ENCODE measurements at regions not wholly inside any gene's neighbourhood (a gene's known extent, or its start where the extent isn't known, plus 50 kb on each side); places are given as distances from the start of the nearest gene placed in this dataset.

- H3K14ac ChIP-seq (ENCODE audit: low read length) = no peak overlapping the region
Measured at GRCh38 chr6:126660376-126660775, 320.5 kb downstream of the CENPW start.

GRCh38 chr6:126661646-126662045 is 321.7 kb downstream of the CENPW start:
- Histone ChIP-seq H4K8ac (ENCODE audit: low read depth, low read length) (no peak overlapping the region), H3K4me2 (ENCODE audit: low read length) (no peak overlapping the region), H3K9ac (ENCODE audit: low read length) (no peak overlapping the region), H3K36me3 (ENCODE audit: control insufficient read depth in 1 of 2, insufficient read depth in 2 of 2, low read length in 2 of 2) (no peaks in the 10 kb centered on the region), H2AFZ (ENCODE audit: insufficient read depth, low read length, poor library complexity) (no peak overlapping the region), H3K23ac (ENCODE audit: low read length) (no peak overlapping the region), H2BK12ac (ENCODE audit: low read length) (no peak overlapping the region), H3K4ac (ENCODE audit: low read depth, low read length) (no peak overlapping the region), H2BK5ac (ENCODE audit: low read depth, low read length, poor library complexity) (no peak overlapping the region), H3K9me3 (ENCODE audit: insufficient read depth, low read depth, low read length) (no peaks in the 10 kb centered on the region), H3K79me2 (ENCODE audit: control insufficient read depth, insufficient read depth, low read length, poor library complexity) (no peaks in the 10 kb centered on the region), H4K12ac (ENCODE audit: low read depth, low read length) (no peak overlapping the region), H3K27ac (ENCODE audit: low read depth, low read length) (no peak overlapping the region), H3K4me3 (ENCODE audit: low read depth, low read length) (no peak overlapping the region), H4K91ac (ENCODE audit: low read depth, low read length) (no peak overlapping the region), H3K27me3 (ENCODE audit: insufficient read depth, low read length) (no peaks in the 10 kb centered on the region), H3K14ac (ENCODE audit: low read length) (no peak overlapping the region), H2AK5ac (ENCODE audit: low read length) (no peak overlapping the region), H2BK120ac (ENCODE audit: insufficient read depth, low read length, poor library complexity) (no peak overlapping the region), H3K79me1 (ENCODE audit: low read length) (no peaks in the 10 kb centered on the region), H3K4me1 (ENCODE audit: control insufficient read depth in 1 of 2, insufficient read depth in 2 of 2, low read length in 2 of 2) (no peaks in the 10 kb centered on the region), H3K18ac (ENCODE audit: low read length) (no peak overlapping the region)
- no peak for DNase-seq

More at GRCh38 chr6:126660376-126660775, 320.5 kb downstream of the CENPW start:
- Histone ChIP-seq H4K12ac (ENCODE audit: low read depth, low read length) (no peak overlapping the region), H3K4me2 (ENCODE audit: low read length) (no peak overlapping the region), H3K23ac (ENCODE audit: low read length) (no peak overlapping the region), H3K79me2 (ENCODE audit: control insufficient read depth, insufficient read depth, low read length, poor library complexity) (no peaks in the 10 kb centered on the region), H3K27ac (ENCODE audit: low read depth, low read length) (no peak overlapping the region), H3K4ac (ENCODE audit: low read depth, low read length) (no peak overlapping the region), H3K27me3 (ENCODE audit: insufficient read depth, low read length) (no peaks in the 10 kb centered on the region), H3K4me1 (ENCODE audit: control insufficient read depth in 1 of 2, insufficient read depth in 2 of 2, low read length in 2 of 2) (no peaks in the 10 kb centered on the region), H2BK5ac (ENCODE audit: low read depth, low read length, poor library complexity) (no peak overlapping the region), H2AFZ (ENCODE audit: insufficient read depth, low read length, poor library complexity) (no peak overlapping the region), H2BK12ac (ENCODE audit: low read length) (no peak overlapping the region), H3K36me3 (ENCODE audit: control insufficient read depth in 1 of 2, insufficient read depth in 2 of 2, low read length in 2 of 2) (peaks cover 0 to under 1% of the 10 kb centered on the region in 2 experiments), H2AK5ac (ENCODE audit: low read length) (no peak overlapping the region), H3K79me1 (ENCODE audit: low read length) (no peaks in the 10 kb centered on the region), H4K91ac (ENCODE audit: low read depth, low read length) (no peak overlapping the region), H3K18ac (ENCODE audit: low read length) (no peak overlapping the region), H3K9me3 (ENCODE audit: insufficient read depth, low read depth, low read length) (peaks cover under 1% of the 10 kb centered on the region), H4K8ac (ENCODE audit: low read depth, low read length) (no peak overlapping the region), H3K4me3 (ENCODE audit: low read depth, low read length) (no peak overlapping the region), H2BK120ac (ENCODE audit: insufficient read depth, low read length, poor library complexity) (no peak overlapping the region), H3K9ac (ENCODE audit: low read length) (no peak overlapping the region)
- no CpG with 5 or more reads among the region's 1 CpG for whole genome bisulfite sequencing (ENCODE audit: extremely low coverage, insufficient coverage, insufficient read length)
- DNase-seq = no peak

- H3K27me3 ChIP-seq (ENCODE audit: insufficient read depth, low read length) = no peaks in the 10 kb centered on the region
- no peaks in the 10 kb centered on the region for H3K9me3 ChIP-seq (ENCODE audit: insufficient read depth, low read depth, low read length)
- no peak overlapping the region for H3K14ac ChIP-seq (ENCODE audit: low read length)
- H2BK120ac ChIP-seq (ENCODE audit: insufficient read depth, low read length, poor library complexity) = no peak overlapping the region
- no peak overlapping the region for H3K9ac ChIP-seq (ENCODE audit: low read length)
- DNase-seq = no peak
- H4K91ac ChIP-seq (ENCODE audit: low read depth, low read length) = no peak overlapping the region
- no peak overlapping the region for H4K8ac ChIP-seq (ENCODE audit: low read depth, low read length)
- no peak overlapping the region for H3K23ac ChIP-seq (ENCODE audit: low read length)
- H3K79me1 ChIP-seq (ENCODE audit: low read length) = no peaks in the 10 kb centered on the region
- H3K36me3 ChIP-seq (ENCODE audit: control insufficient read depth in 1 of 2, insufficient read depth in 2 of 2, low read length in 2 of 2) = no peaks in the 10 kb centered on the region
- H2AK5ac ChIP-seq (ENCODE audit: low read length) = no peak overlapping the region
- H3K4me1 ChIP-seq (ENCODE audit: control insufficient read depth in 1 of 2, insufficient read depth in 2 of 2, low read length in 2 of 2) = no peaks in the 10 kb centered on the region
- H2BK12ac ChIP-seq (ENCODE audit: low read length) = no peak overlapping the region
- no peak overlapping the region for H3K4ac ChIP-seq (ENCODE audit: low read depth, low read length)
- no peak overlapping the region for H2AFZ ChIP-seq (ENCODE audit: insufficient read depth, low read length, poor library complexity)
- H3K18ac ChIP-seq (ENCODE audit: low read length) = no peak overlapping the region
- H3K79me2 ChIP-seq (ENCODE audit: control insufficient read depth, insufficient read depth, low read length, poor library complexity) = no peaks in the 10 kb centered on the region
- no peak overlapping the region for H3K27ac ChIP-seq (ENCODE audit: low read depth, low read length)
- H2BK5ac ChIP-seq (ENCODE audit: low read depth, low read length, poor library complexity) = no peak overlapping the region
- H3K4me3 ChIP-seq (ENCODE audit: low read depth, low read length) = no peak overlapping the region
- H4K12ac ChIP-seq (ENCODE audit: low read depth, low read length) = no peak overlapping the region
- H3K4me2 ChIP-seq (ENCODE audit: low read length) = no peak overlapping the region
Measured at GRCh38 chr6:126662966-126663365, 323.1 kb downstream of the CENPW start.

- no peaks in the 10 kb centered on the region for H3K27me3 ChIP-seq (ENCODE audit: insufficient read depth, low read length)
- H3K4me3 ChIP-seq (ENCODE audit: low read depth, low read length) = no peak overlapping the region
- H3K79me2 ChIP-seq (ENCODE audit: control insufficient read depth, insufficient read depth, low read length, poor library complexity) = no peaks in the 10 kb centered on the region
- H2BK120ac ChIP-seq (ENCODE audit: insufficient read depth, low read length, poor library complexity) = no peak overlapping the region
- WGBS (ENCODE audit: extremely low coverage, insufficient coverage, insufficient read length) = no CpG with 5 or more reads among the region's 1 CpG
- DNase-seq = no peak
- H4K8ac ChIP-seq (ENCODE audit: low read depth, low read length) = no peak overlapping the region
- no peak overlapping the region for H4K12ac ChIP-seq (ENCODE audit: low read depth, low read length)
- no peaks in the 10 kb centered on the region for H3K9me3 ChIP-seq (ENCODE audit: insufficient read depth, low read depth, low read length)
- H3K79me1 ChIP-seq (ENCODE audit: low read length) = no peaks in the 10 kb centered on the region
- H2AFZ ChIP-seq (ENCODE audit: insufficient read depth, low read length, poor library complexity) = no peak overlapping the region
- no peak overlapping the region for H4K91ac ChIP-seq (ENCODE audit: low read depth, low read length)
- no peak overlapping the region for H3K9ac ChIP-seq (ENCODE audit: low read length)
- H3K18ac ChIP-seq (ENCODE audit: low read length) = no peak overlapping the region
- no peak overlapping the region for H2BK12ac ChIP-seq (ENCODE audit: low read length)
- no peak overlapping the region for H2AK5ac ChIP-seq (ENCODE audit: low read length)
- H3K23ac ChIP-seq (ENCODE audit: low read length) = no peak overlapping the region
- no peak overlapping the region for H3K14ac ChIP-seq (ENCODE audit: low read length)
- H2BK5ac ChIP-seq (ENCODE audit: low read depth, low read length, poor library complexity) = no peak overlapping the region
- no peak overlapping the region for H3K27ac ChIP-seq (ENCODE audit: low read depth, low read length)
- no peak overlapping the region for H3K4ac ChIP-seq (ENCODE audit: low read depth, low read length)
- H3K4me1 ChIP-seq (ENCODE audit: control insufficient read depth in 1 of 2, insufficient read depth in 2 of 2, low read length in 2 of 2) = no peaks in the 10 kb centered on the region
- H3K36me3 ChIP-seq (ENCODE audit: control insufficient read depth in 1 of 2, insufficient read depth in 2 of 2, low read length in 2 of 2) = no peaks in the 10 kb centered on the region
- H3K4me2 ChIP-seq (ENCODE audit: low read length) = no peak overlapping the region
Measured at GRCh38 chr6:126664271-126664670, 324.4 kb downstream of the CENPW start.

- H3K9me3 ChIP-seq (ENCODE audit: insufficient read depth, low read depth, low read length) = no peaks in the 10 kb centered on the region
- no peaks in the 10 kb centered on the region for H3K79me2 ChIP-seq (ENCODE audit: control insufficient read depth, insufficient read depth, low read length, poor library complexity)
- no peak overlapping the region for H4K8ac ChIP-seq (ENCODE audit: low read depth, low read length)
- H2AK5ac ChIP-seq (ENCODE audit: low read length) = no peak overlapping the region
- no peaks in the 10 kb centered on the region for H3K27me3 ChIP-seq (ENCODE audit: insufficient read depth, low read length)
- H3K36me3 ChIP-seq (ENCODE audit: control insufficient read depth in 1 of 2, insufficient read depth in 2 of 2, low read length in 2 of 2) = no peaks in the 10 kb centered on the region
- no peak overlapping the region for H2BK5ac ChIP-seq (ENCODE audit: low read depth, low read length, poor library complexity)
- H3K27ac ChIP-seq (ENCODE audit: low read depth, low read length) = no peak overlapping the region
- H2BK12ac ChIP-seq (ENCODE audit: low read length) = no peak overlapping the region
- no peak overlapping the region for H4K91ac ChIP-seq (ENCODE audit: low read depth, low read length)
- no peak overlapping the region for H3K23ac ChIP-seq (ENCODE audit: low read length)
- DNase-seq = peak in 1 of 2 donors; percentile 4
- no peak overlapping the region for H4K12ac ChIP-seq (ENCODE audit: low read depth, low read length)
- no peaks in the 10 kb centered on the region for H3K4me1 ChIP-seq (ENCODE audit: control insufficient read depth in 1 of 2, insufficient read depth in 2 of 2, low read length in 2 of 2)
- H3K79me1 ChIP-seq (ENCODE audit: low read length) = no peaks in the 10 kb centered on the region
- H2AFZ ChIP-seq (ENCODE audit: insufficient read depth, low read length, poor library complexity) = no peak overlapping the region
- H2BK120ac ChIP-seq (ENCODE audit: insufficient read depth, low read length, poor library complexity) = no peak overlapping the region
- no peak overlapping the region for H3K14ac ChIP-seq (ENCODE audit: low read length)
- no peak overlapping the region for H3K4ac ChIP-seq (ENCODE audit: low read depth, low read length)
- WGBS (ENCODE audit: extremely low coverage, insufficient coverage, insufficient read length) = no CpG with 5 or more reads among the region's 3 CpGs
- H3K4me3 ChIP-seq (ENCODE audit: low read depth, low read length) = no peak overlapping the region
- H3K18ac ChIP-seq (ENCODE audit: low read length) = no peak overlapping the region
- no peak overlapping the region for H3K4me2 ChIP-seq (ENCODE audit: low read length)
- H3K9ac ChIP-seq (ENCODE audit: low read length) = no peak overlapping the region
Measured at GRCh38 chr6:126665551-126665950, 325.6 kb downstream of the CENPW start.

Data from trophoblast cell (in vitro differentiated cells and primary cell).